HG03139 (cell line): ENCODE measurements at regions not wholly inside any gene's neighbourhood (a gene's known extent, or its start where the extent isn't known, plus 50 kb on each side); places are given as distances from the start of the nearest gene placed in this dataset.
"Not testable (repeated sequence)": the region's sequence is repeated elsewhere in the genome, so short reads cannot be mapped to it uniquely, and the experiment has no call there.

ENCODE experiments used
- ATAC-seq: cut with Tn5 transposase; IDR thresholded peaks from one replicate; pipeline ENCODE4 v1.9.1; 2021; ENCODE audit not compliant: unreplicated experiment

DNA sequence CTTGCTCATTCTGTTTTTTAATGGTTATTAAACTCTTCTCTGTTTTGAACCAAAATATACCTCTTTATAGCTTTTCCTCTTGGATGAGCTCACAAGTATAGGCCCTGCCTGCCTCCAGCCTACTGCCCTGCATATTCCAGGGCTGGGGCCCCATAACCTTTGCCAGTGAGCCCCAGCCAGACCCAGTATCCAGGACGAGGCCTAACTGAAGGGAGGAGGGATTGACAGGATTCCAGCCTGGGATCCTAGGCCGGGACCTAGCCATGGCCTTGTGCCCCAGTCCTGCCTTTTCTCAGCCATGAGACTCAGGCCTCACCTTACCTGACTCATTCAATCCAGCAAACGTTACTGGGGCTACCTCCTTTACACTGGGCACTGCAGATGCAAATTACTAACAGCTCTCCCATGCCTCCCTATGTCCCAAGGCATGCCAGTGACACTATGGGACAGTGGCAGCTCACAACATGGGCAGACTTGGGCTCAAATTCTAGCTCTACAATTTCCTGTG, 159.2 kb downstream of the DDX1 start:
- no peak for ATAC-seq

DNA sequence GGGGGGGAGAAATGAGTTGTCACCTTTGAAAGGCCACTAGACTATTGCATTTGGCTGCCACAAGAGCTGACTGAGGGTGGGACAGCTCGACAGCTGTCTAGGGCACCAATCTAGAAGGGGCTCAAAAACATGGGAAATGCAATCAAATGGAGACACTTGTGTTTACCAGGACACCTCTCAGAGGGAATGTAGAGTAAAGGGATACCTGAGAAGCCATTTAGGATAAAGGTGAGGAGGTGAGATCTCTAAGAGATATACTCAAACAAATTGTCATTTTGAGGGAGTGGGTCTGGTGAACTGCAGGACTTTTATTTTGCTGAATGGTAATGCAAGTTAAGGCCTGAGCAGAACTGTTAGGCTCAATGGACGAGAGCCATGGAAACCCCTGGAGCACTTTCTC, 159.8 kb downstream of the DDX1 start:
- no peak for ATAC-seq

DNA sequence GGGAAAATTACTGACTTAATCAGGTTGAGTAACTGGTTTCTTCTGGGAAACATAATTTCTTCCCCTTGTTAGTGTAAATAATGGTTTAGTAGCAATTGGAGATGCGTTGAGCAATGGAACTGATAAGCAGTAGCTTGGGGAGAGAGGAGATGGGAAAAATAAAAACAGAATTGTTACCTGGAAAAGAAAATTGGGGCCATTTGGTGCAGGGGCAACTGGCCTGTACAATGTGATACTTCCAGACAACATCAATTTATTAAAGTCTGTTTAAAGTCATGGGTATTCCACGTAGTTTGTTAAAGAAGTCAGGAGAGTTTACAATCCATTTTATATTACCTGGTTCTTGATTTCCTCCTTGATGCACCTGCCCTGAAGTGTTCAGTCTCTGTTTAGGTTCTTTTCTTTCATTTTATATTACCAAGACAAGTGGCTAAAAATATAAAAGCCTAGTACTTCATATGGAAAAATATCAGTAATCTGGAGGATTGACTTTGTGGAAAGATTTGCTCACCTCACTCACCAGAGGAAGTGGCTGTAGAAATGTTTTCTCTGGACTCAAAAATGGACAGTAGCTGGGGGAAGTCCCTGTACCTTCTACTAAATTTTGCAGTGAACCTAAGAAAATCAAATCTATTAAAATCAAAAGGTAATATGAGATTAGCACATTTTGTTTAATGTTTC, 161.0 kb downstream of the DDX1 start:
- no peak for ATAC-seq

- ATAC-seq = no peak
Observed at GRCh38 chr2:15753233-15753798, 161.6 kb downstream of the DDX1 start.

DNA sequence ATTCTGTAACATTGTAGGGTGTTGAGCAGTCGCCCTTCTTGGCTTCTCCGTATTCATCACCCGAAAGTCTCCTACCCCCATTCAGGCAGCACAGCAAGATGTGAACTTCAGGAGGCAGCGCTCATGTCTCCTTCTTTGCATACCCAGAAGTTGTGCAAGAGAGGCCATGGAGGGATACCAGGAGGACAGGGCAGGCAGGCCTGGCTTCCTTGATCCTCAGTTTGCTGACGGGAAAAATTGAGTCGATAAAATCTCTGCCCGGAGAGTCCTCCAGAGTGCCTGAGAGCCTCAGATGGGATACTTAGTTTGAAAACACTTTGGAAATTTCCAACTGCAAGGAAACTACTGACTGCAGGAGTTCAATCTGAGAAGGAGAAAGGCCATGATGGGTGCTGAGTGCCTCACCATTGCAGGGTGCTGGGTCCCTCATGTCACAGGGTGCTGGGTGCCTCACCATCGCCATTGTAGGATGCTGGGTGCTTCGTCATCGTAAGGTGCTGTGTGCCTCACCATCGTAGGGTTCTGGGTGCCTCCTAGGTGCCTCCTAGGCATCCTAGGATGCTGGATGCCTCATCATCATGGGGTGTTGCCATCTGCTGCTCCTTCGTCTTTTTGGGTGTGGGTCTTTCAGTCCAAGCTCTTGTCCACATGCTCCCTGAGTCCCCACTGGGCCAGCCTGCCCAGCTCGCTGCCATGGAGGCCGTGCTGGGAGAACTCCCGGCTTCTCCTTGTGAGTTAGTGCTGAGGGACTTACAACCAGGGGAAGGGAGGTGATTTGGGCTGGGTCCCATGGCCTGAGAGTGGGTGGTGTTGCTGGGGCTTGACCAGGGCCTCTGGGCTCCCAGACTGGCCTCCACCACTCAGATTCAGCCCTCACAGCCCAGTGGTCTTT, 162.4 kb downstream of the DDX1 start:
- ATAC-seq = no peak

- ATAC-seq = no peak
Observed at GRCh38 chr2:15754703-15755099, 163.0 kb downstream of the DDX1 start.

DNA sequence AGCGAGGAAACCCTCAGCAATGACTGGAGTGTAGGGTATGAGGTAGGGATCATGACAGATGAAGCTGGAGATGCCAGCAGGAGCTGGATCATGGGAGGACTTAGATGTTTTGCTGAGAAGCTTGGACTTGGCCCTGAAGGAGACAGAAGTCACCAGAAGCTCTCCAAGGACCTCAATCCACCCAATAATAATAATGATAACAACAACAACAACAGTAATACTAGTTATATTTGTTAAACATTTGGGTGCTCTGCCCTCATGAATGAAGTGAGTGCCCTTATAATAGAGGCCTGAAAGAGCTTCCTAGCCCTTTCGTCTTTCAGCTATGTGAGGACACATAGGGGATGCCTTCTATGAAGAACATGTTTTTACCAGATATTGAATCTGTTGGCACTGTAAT, 163.9 kb downstream of the DDX1 start:
- no peak for ATAC-seq

DNA sequence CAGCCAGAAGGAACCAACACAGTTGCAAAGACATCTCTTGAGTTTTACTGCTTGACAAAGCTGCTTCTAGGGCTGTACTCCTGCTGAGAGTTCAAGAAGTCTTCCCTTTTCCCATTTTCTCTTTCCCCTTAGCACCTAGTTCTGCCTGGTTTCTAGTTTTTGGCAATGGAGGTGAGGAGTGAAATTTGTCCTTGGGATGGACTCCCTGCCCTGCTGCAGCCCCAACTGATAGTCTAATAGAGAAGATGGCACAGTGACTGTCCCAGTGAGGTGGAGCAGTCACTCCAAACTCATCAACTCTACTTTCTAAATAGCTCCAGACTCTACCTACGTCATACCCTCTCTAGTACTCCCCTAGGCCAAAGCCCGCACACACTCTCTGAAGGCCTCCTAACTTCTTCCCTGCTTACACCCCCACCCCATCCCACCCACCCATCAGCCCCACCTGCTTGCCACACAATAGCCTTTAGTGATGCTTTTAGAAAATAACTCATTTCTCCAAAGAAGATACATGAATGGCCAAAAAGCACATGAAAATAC, 164.4 kb downstream of the DDX1 start:
- no peak for ATAC-seq

DNA sequence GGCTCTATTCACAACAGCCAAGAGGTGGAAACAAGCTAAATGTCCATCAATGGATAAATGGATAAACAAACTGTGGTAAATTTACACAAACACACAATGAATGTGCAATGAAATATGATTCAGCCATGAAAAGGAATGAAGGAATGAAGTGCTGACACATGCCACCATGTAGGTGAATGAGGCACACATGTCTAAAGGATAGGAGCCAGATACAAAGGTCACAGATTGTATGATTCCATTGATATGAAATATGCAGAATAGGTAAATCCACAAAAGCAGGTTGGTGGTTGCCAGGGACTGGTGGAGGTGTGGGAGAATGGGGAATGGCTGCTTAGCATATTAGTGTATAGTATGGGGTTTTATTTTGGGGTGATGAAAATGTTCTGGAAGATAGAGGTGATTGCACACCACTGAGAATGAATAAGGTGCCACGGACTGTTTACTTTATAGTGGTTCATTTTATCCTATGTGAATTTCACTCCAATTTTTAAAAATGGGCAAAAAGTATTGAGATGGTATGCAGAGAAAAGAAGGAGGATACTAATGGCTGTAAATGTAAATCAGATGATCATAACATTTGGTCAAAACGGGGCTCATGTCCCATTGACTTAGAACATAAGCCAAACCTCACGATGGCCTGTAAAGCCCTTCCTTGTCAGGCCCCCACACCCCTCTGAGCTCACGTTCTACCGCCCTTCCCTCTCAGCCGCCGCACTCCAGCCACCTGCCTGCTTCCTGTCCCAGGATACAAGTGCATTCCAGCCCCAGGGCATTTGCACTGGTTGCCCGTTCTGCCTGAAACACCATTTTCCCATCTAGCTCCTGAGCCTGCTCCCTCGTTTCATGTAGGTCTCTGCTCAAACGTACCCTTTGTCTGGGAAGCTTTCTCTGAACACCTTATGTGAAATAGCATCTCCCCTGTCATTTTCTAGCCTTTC, 165.5 kb downstream of the DDX1 start:
- no peak for ATAC-seq

DNA sequence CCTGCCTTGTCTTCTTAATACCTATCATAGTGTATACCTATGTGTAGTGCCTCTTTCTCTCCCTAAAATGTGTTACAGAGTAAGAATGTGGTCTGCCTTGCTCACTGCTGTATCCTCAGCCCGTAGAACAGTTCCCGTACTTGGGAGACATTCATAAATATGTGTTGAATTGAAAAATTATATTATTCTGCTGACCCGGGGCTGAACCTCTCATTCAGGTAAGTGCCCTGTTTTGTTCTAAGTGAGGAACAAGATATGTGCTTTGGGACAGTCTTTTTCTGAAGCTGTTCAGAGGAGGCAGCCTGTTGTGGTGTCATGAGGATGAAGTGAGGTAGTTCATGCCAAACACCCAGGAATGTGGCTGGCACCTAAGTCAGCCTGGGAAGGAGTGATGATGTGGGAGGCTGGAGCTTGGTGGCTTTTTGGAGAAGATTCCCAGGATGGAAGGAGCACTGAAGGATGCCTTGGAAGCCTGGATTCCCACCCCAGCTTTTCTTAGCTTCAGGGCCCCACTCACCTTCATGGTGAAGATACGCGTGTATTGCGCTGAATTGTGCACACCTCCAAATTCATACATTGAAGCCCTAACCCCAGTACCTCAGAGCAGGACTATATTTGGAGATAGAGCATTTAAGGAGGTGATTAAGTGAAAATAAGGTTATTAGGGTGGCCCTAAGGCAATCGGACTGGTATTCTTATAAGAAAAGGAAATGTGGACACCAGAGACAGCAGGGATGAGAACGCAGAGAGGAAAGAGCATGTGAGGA, 166.3 kb downstream of the DDX1 start:
- ATAC-seq = no peak

GRCh38 chr2:15758848-15759247, 167.2 kb downstream of the DDX1 start:
- no peak for ATAC-seq

DNA sequence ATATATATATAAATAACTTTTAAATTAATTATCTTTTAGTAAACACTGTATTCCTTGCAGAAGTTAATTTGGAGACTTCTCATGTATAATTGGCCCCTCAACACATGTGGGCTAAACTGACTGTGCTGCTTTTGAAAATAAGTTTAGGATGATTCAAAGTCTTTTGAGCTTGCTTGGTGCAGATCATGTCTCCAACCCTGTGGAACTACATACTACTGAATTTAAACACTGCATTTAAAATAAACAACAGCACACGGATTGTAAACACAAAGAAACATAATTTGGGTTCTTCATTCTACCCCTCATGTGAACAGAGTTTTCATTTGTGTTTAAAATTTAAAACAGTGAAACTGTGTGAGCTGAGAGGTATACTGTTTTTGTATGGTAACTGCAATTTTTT, 167.7 kb downstream of the DDX1 start:
- no peak for ATAC-seq

DNA sequence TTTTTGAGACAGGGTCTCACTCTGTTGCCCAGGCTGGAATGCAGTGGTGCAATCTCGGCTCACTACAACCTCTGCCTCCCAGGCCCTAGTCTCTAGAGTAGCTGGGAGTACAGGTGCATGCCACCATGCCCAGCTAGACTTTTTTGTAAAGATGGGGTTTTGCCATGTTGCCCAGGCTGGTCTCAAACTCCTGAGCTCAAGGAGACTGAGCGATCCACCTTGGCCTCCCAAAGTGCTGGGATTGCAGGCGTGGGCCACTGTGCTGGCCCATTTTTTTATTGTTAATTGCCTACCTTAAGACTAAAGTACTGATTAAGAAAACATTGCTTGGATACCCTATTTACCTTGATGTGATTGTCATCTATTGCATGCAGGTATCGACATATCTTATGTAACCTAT, 168.1 kb downstream of the DDX1 start:
- ATAC-seq = not testable (repeated sequence)

GRCh38 chr2:15760232-15760910, 168.7 kb downstream of the DDX1 start:
- no peak for ATAC-seq

GRCh38 chr2:15761056-15761455, 169.4 kb downstream of the DDX1 start:
- no peak for ATAC-seq

GRCh38 chr2:15761910-15762309, 170.2 kb downstream of the DDX1 start:
- ATAC-seq = no peak

DNA sequence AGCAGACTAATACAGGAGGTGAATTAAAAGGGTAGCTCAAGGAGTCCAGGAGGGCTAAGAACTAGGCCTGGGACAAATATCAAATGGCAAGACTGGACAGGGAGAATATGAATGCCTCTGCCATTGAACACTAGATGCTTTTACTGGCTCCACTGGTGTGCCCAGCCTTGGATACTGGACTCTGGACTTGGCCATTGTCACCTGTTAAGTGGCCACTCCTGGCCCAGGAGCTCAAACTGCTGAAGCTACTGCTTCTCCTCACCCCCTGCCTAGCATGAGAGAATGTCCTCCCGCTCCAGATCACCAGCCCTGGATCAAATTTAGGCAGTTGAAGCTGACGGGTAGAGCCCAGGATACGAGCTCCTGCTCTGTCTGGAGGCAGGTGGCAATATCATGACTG, 170.8 kb downstream of the DDX1 start:
- ATAC-seq = no peak

- ATAC-seq = no peak
Observed at GRCh38 chr2:15763106-15763821, 171.6 kb downstream of the DDX1 start.
